22Rv1 (cell line): ENCODE measurements at regions not wholly inside any gene's neighbourhood (a gene's known extent, or its start where the extent isn't known, plus 50 kb on each side); places are given as distances from the start of the nearest gene placed in this dataset.

Source experiments
- CTCF ChIP-seq: fragments of 450-650 bp; IDR thresholded peaks from 2 replicates; pipeline ENCODE4 v1.5.1; 2017; ENCODE audit warnings: mild to moderate bottlenecking
- ZFX ChIP-seq: fragments of 450-650 bp; IDR thresholded peaks from 2 replicates; pipeline ENCODE4 v1.6.1; 2017; ENCODE audit warnings: antibody characterized with exemption, borderline replicate concordance

- TF ChIP-seq CTCF: no peak
- TF ChIP-seq ZFX: no peak
Observed at GRCh38 chr21:16102113-16102512, 372.3 kb downstream of the USP25 start.
